ENCODE measurements at regions not wholly inside any gene's neighbourhood (a gene's known extent, or its start where the extent isn't known, plus 50 kb on each side); places are given as distances from the start of the nearest gene placed in this dataset.

- TF ChIP-seq CTCF (IDR thresholded peaks at IDR 0.05) (no peak), POLR2AphosphoS5 (IDR thresholded peaks at IDR 0.05) (no peak)
Measured at GRCh38 chr4:19925516-19925915, 326.2 kb upstream of the SLIT2 start.

All from transverse colon (tissue), 4 donors.